IMR-90 (cell line): ENCODE measurements at regions not wholly inside any gene's neighbourhood (a gene's known extent, or its start where the extent isn't known, plus 50 kb on each side); places are given as distances from the start of the nearest gene placed in this dataset.

Experiments
- BHLHE40 ChIP-seq: fragments of 150-350 bp; IDR thresholded peaks from 2 replicates; pipeline ENCODE4 v1.6.1; 2016; ENCODE audit warnings: mild to moderate bottlenecking, low read depth, low read length
- CEBPB ChIP-seq: IDR thresholded peaks from 2 replicates; pipeline ENCODE4 v1.6.1; 2012; ENCODE audit warnings: low read depth, low read length, improper control_type of control experiment
- CTCF ChIP-seq: conservative IDR thresholded peaks from 2 replicates; pipeline ENCODE4 v1.5.1; 2012; ENCODE audit warnings: mild to moderate bottlenecking, low read depth, low read length, improper control_type of control experiment
- ELK1 ChIP-seq: fragments of 150-350 bp; IDR thresholded peaks from 2 replicates; pipeline ENCODE4 v1.6.1; 2016; ENCODE audit warnings: low read depth, mild to moderate bottlenecking, low read length, moderate library complexity, borderline replicate concordance
- FOS ChIP-seq: fragments of 150-350 bp; IDR thresholded peaks from 2 replicates; pipeline ENCODE4 v1.6.1; 2016; ENCODE audit warnings: low read depth, low read length
- MAZ ChIP-seq: IDR thresholded peaks from 2 replicates; pipeline ENCODE4 v1.6.1; 2012; ENCODE audit warnings: low read depth, mild to moderate bottlenecking, low read length, improper control_type of control experiment, moderate library complexity, borderline replicate concordance
- MXI1 ChIP-seq: IDR thresholded peaks from 2 replicates; pipeline ENCODE4 v1.6.1; 2012; ENCODE audit warnings: low read depth, mild to moderate bottlenecking, low read length, moderate library complexity, borderline replicate concordance
- POLR2A ChIP-seq: IDR thresholded peaks from 2 replicates; pipeline ENCODE4 v1.6.1; 2012; ENCODE audit warnings: mild to moderate bottlenecking, low read depth, low read length
- RFX5 ChIP-seq: IDR thresholded peaks from 2 replicates; pipeline ENCODE4 v1.8.0; 2012; ENCODE audit warnings: low read depth, mild to moderate bottlenecking, low read length, moderate library complexity
- SMC3 ChIP-seq: fragments of 150-350 bp; IDR thresholded peaks from 2 replicates; pipeline ENCODE4 v1.6.1; 2016; ENCODE audit warnings: low read depth, mild to moderate bottlenecking, antibody characterized with exemption, low read length, moderate library complexity
- USF2 ChIP-seq: fragments of 150-350 bp; IDR thresholded peaks from 2 replicates; pipeline ENCODE4 v1.6.1; 2017; ENCODE audit warnings: mild to moderate bottlenecking, antibody characterized with exemption, low read length, low read depth

GRCh38 chr10:25756784-25757183, 177.2 kb upstream of the MYO3A start:
- TF ChIP-seq CTCF (no peak), BHLHE40 (no peak), POLR2A (no peak), MXI1 (no peak), SMC3 (no peak), FOS (no peak), USF2 (no peak), RFX5 (no peak), MAZ (no peak), ELK1 (no peak), CEBPB (no peak)
